Omental fat pad (tissue), 3 donors: ENCODE measurements at regions not wholly inside any gene's neighbourhood (a gene's known extent, or its start where the extent isn't known, plus 50 kb on each side); places are given as distances from the start of the nearest gene placed in this dataset.

Experiments
- ATAC-seq: fragments of 150-250 bp; one replicate; pipeline ENCODE4 v1.9.1; 2016; ENCODE audit warnings: mild to moderate bottlenecking, moderate library complexity; ENCODE audit not compliant: low FRiP score
- DNase-seq: peaks from one replicate; pipeline ENCODE4 v3.0.0-alpha.2; 2019; ENCODE audit warnings: low spot score
- TF ChIP-seq, protein P1 (sequence below), 3 donors: fragments of 450-650 bp; IDR thresholded peaks; one replicate each; pipeline ENCODE4 v1.5.1; 2016 to 2017; ENCODE audit warnings: antibody characterized with exemption in 3 of 3, mild to moderate bottlenecking in 3 of 3, moderate library complexity in 2 of 3

DNA sequence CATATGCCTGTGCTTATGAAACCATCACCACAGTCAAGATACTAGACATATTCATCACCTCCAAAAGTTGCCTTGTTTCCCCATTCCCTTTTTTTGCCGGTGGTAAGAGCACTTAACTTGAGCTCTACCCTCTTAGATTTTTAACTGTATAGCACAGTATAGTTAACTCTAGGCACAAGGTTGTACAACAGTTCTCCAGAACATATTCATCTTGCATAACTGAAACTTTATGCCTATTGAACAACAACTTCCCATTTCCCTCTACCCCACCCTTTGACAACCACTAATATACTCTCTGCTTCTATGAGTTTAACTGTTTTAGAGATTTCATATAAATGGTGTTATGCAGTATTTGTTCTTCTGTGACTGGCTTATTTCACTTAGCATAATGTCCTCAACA, 119.3 kb downstream of the ASB9 start:
- DNase-seq (no peak), ATAC-seq (no peak)
- TF ChIP-seq, protein P1, sequence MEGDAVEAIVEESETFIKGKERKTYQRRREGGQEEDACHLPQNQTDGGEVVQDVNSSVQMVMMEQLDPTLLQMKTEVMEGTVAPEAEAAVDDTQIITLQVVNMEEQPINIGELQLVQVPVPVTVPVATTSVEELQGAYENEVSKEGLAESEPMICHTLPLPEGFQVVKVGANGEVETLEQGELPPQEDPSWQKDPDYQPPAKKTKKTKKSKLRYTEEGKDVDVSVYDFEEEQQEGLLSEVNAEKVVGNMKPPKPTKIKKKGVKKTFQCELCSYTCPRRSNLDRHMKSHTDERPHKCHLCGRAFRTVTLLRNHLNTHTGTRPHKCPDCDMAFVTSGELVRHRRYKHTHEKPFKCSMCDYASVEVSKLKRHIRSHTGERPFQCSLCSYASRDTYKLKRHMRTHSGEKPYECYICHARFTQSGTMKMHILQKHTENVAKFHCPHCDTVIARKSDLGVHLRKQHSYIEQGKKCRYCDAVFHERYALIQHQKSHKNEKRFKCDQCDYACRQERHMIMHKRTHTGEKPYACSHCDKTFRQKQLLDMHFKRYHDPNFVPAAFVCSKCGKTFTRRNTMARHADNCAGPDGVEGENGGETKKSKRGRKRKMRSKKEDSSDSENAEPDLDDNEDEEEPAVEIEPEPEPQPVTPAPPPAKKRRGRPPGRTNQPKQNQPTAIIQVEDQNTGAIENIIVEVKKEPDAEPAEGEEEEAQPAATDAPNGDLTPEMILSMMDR (IDR thresholded peaks at IDR 0.05): no peak

- ATAC-seq (no peak), DNase-seq (no peak)
- TF ChIP-seq, protein P1 (IDR thresholded peaks at IDR 0.05): no peak
Observed at GRCh38 chrX:15146515-15146914, 123.4 kb downstream of the ASB9 start.

DNA sequence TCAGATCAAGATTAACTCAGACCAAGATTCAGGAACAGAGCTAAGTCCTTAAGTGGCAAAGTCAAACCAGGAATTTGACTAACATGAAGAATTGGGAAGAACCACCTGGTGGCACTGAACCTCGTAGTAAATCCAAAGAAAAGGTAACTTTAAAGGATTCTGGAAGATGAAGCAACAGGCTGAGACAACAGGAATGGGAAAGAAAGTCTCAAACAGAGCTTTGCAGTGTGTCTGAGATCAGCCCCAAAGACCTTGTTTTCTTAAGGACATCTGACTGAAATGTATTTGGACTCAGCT, 126.1 kb downstream of the ASB9 start:
- no peak for ATAC-seq
- TF ChIP-seq, protein P1 (IDR thresholded peaks at IDR 0.05): no peak
- no peak for DNase-seq

DNA sequence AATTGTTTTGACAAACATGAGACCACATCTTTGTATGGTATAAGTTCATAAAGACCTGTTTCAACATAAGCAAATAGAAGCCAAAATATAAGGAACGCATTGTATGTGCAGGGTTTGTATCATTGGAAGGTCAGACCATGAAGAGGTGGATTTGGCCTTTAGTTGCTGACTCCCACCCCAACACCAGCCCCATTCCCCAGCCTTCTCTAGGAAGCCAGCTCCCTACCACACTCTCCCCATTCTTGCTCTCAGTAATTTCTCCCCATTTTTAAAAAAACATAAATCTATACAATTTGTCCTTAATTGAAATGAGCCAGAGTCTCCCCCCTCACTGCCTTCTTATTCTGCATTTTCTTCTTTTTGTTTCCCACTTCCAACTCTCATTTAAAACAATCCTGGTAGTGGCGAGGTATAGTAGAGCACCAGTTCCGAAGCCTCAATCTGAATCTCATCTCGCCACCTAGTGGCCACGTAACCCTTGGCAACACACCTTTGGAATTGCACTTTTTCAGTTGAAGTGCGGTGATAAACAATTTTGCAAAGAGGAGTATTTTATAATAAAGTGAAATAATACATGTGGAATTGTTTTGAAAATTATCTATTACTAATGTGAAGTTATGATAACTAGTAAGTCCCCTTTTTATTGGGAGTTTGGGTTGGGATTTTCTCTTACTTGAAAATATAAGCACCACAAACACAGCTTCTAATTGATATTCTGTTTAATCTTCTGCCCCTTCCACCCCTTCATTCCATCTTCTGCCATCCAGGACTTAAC, 126.6 kb downstream of the ASB9 start:
- ATAC-seq: no peak
- peak; percentile 34 for DNase-seq
- TF ChIP-seq, protein P1 (IDR thresholded peaks at IDR 0.05): no peak

- no peak for DNase-seq
- ATAC-seq: no peak
- TF ChIP-seq, protein P1 (IDR thresholded peaks at IDR 0.05): no peak
Observed at GRCh38 chrX:15142084-15142715, 127.7 kb downstream of the ASB9 start.

DNA sequence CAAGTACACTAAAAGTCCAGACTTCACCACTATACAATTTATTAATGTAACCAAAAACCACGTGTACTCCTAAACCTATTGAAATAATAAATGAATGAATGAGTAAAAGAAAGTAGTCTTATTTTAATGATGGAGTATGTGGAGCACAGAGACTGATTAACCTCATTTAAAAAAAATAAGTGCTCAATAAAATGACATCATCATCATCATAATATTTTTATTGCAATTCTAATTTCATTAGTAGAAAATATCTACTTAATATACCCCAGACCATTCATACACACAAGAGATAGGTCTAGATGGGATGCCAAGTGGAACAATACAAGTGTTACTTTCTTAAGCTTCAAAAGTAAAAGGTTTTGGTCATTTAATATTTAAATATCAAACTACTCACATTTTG, 133.1 kb downstream of the ASB9 start:
- DNase-seq: no peak
- TF ChIP-seq, protein P1 (IDR thresholded peaks at IDR 0.05): no peak
- no peak for ATAC-seq

DNA sequence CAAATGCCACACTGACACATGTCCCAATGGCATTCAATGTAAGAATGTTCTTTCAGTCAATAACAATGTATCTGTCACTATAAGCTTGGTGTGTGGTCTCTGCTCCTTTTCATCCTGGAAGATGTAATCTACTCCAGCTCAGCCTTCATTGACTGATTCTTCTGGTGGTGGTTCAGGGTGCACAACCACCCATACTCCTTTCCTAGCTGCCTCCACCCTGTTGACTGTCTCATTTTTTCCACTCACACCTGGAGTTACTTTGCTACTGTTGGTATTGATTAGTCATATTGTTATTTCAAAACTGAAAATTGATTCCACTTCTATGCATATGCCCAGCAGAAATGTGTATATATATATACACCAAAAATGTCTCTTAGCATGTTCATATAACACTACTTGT, 140.5 kb downstream of the ASB9 start:
- TF ChIP-seq, protein P1 (IDR thresholded peaks at IDR 0.05): no peak
- DNase-seq (no peak), ATAC-seq (no peak)
